Body of pancreas (tissue), 4 donors: ENCODE measurements at regions not wholly inside any gene's neighbourhood (a gene's known extent, or its start where the extent isn't known, plus 50 kb on each side); places are given as distances from the start of the nearest gene placed in this dataset.

Experiments
- POLR2A ChIP-seq, 3 donors: fragments of 450-650 bp; IDR thresholded peaks; one replicate each; pipeline ENCODE4 v1.6.1; 2016; ENCODE audit warnings: antibody characterized with exemption in 3 of 3, mild to moderate bottlenecking in 2 of 3
- TF ChIP-seq, protein P1 (sequence below), 7 experiments: fragments of 450-650 bp in 4 of 7; fragments of 200-600 bp in 3 of 7; sonication (generic) in 3 of 7; IDR thresholded peaks; one replicate each; pipeline ENCODE4 v1.5.1; 2016 to 2019; ENCODE audit warnings: antibody characterized with exemption in 7 of 7

- TF ChIP-seq, protein P1, sequence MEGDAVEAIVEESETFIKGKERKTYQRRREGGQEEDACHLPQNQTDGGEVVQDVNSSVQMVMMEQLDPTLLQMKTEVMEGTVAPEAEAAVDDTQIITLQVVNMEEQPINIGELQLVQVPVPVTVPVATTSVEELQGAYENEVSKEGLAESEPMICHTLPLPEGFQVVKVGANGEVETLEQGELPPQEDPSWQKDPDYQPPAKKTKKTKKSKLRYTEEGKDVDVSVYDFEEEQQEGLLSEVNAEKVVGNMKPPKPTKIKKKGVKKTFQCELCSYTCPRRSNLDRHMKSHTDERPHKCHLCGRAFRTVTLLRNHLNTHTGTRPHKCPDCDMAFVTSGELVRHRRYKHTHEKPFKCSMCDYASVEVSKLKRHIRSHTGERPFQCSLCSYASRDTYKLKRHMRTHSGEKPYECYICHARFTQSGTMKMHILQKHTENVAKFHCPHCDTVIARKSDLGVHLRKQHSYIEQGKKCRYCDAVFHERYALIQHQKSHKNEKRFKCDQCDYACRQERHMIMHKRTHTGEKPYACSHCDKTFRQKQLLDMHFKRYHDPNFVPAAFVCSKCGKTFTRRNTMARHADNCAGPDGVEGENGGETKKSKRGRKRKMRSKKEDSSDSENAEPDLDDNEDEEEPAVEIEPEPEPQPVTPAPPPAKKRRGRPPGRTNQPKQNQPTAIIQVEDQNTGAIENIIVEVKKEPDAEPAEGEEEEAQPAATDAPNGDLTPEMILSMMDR (IDR thresholded peaks at IDR 0.05): no peak
- no peak for TF ChIP-seq POLR2A (IDR thresholded peaks at IDR 0.05)
Observed at GRCh38 chr5:14032918-14033317, 88.4 kb upstream of the DNAH5 start.
